ENCODE measurements at regions not wholly inside any gene's neighbourhood (a gene's known extent, or its start where the extent isn't known, plus 50 kb on each side); places are given as distances from the start of the nearest gene placed in this dataset.

- Histone ChIP-seq H3K27me3 (ENCODE audit: insufficient read depth, low read depth) (no peaks in the 10 kb centered on the region), H3K4me3 (IDR thresholded peaks at IDR 0.05; ENCODE audit: insufficient read depth, low read depth, low read length) (no peak overlapping the region), H2AFZ (ENCODE audit: low read depth) (no peak overlapping the region), H3K9ac (no peak overlapping the region), H3K79me2 (ENCODE audit: insufficient read depth, low read depth) (no peaks in the 10 kb centered on the region), H4K20me1 (ENCODE audit: insufficient read depth) (no peaks in the 10 kb centered on the region), H3K36me3 (ENCODE audit: insufficient read depth) (no peaks in the 10 kb centered on the region), H3K4me1 (ENCODE audit: low read depth, poor library complexity, severe bottlenecking) (no peaks in the 10 kb centered on the region), H3K4me2 (no peak overlapping the region), H3K27ac (no peak overlapping the region)
- TF ChIP-seq CTCF (conservative IDR thresholded peaks at IDR 0.05; ENCODE audit: low read depth, low read length), result no peak
Measured at GRCh38 chr18:55031164-55031563, 71.9 kb upstream of the CCDC68 start.

- Histone ChIP-seq H2AFZ (ENCODE audit: low read depth) (no peak overlapping the region), H3K4me3 (IDR thresholded peaks at IDR 0.05; ENCODE audit: insufficient read depth, low read depth, low read length) (no peak overlapping the region), H3K4me2 (no peak overlapping the region), H3K9ac (no peak overlapping the region), H3K27ac (no peak overlapping the region), H3K27me3 (ENCODE audit: insufficient read depth, low read depth) (no peaks in the 10 kb centered on the region), H3K36me3 (ENCODE audit: insufficient read depth) (no peaks in the 10 kb centered on the region), H3K4me1 (ENCODE audit: low read depth, poor library complexity, severe bottlenecking) (no peaks in the 10 kb centered on the region), H4K20me1 (ENCODE audit: insufficient read depth) (no peaks in the 10 kb centered on the region), H3K79me2 (ENCODE audit: insufficient read depth, low read depth) (no peaks in the 10 kb centered on the region)
- no peak for TF ChIP-seq CTCF (conservative IDR thresholded peaks at IDR 0.05; ENCODE audit: low read depth, low read length)
Measured at GRCh38 chr18:55024564-55024963, 65.3 kb upstream of the CCDC68 start.

- Histone ChIP-seq H3K4me3 (IDR thresholded peaks at IDR 0.05; ENCODE audit: insufficient read depth, low read depth, low read length) (no peak overlapping the region), H3K27me3 (ENCODE audit: insufficient read depth, low read depth) (no peaks in the 10 kb centered on the region), H4K20me1 (ENCODE audit: insufficient read depth) (no peaks in the 10 kb centered on the region), H2AFZ (ENCODE audit: low read depth) (no peak overlapping the region), H3K9ac (no peak overlapping the region), H3K4me2 (no peak overlapping the region), H3K36me3 (ENCODE audit: insufficient read depth) (no peaks in the 10 kb centered on the region), H3K4me1 (ENCODE audit: low read depth, poor library complexity, severe bottlenecking) (no peaks in the 10 kb centered on the region), H3K79me2 (ENCODE audit: insufficient read depth, low read depth) (no peaks in the 10 kb centered on the region), H3K27ac (no peak overlapping the region)
- TF ChIP-seq CTCF (conservative IDR thresholded peaks at IDR 0.05; ENCODE audit: low read depth, low read length), result no peak
Measured at GRCh38 chr18:55018602-55019001, 59.3 kb upstream of the CCDC68 start.

- Histone ChIP-seq H3K36me3 (ENCODE audit: insufficient read depth) (no peaks in the 10 kb centered on the region), H4K20me1 (ENCODE audit: insufficient read depth) (no peaks in the 10 kb centered on the region), H3K4me1 (ENCODE audit: low read depth, poor library complexity, severe bottlenecking) (no peaks in the 10 kb centered on the region), H2AFZ (ENCODE audit: low read depth) (no peak overlapping the region), H3K27ac (no peak overlapping the region), H3K4me2 (no peak overlapping the region), H3K4me3 (IDR thresholded peaks at IDR 0.05; ENCODE audit: insufficient read depth, low read depth, low read length) (no peak overlapping the region), H3K9ac (no peak overlapping the region), H3K79me2 (ENCODE audit: insufficient read depth, low read depth) (no peaks in the 10 kb centered on the region), H3K27me3 (ENCODE audit: insufficient read depth, low read depth) (no peaks in the 10 kb centered on the region)
- TF ChIP-seq CTCF (conservative IDR thresholded peaks at IDR 0.05; ENCODE audit: low read depth, low read length), result no peak
Measured at GRCh38 chr18:55014095-55014494, 54.8 kb upstream of the CCDC68 start.

- Histone ChIP-seq H3K9ac (no peak overlapping the region), H3K4me1 (ENCODE audit: low read depth, poor library complexity, severe bottlenecking) (no peaks in the 10 kb centered on the region), H4K20me1 (ENCODE audit: insufficient read depth) (no peaks in the 10 kb centered on the region), H3K4me2 (no peak overlapping the region), H3K27ac (no peak overlapping the region), H3K4me3 (IDR thresholded peaks at IDR 0.05; ENCODE audit: insufficient read depth, low read depth, low read length) (no peak overlapping the region), H3K27me3 (ENCODE audit: insufficient read depth, low read depth) (no peaks in the 10 kb centered on the region), H3K36me3 (ENCODE audit: insufficient read depth) (no peaks in the 10 kb centered on the region), H2AFZ (ENCODE audit: low read depth) (no peak overlapping the region), H3K79me2 (ENCODE audit: insufficient read depth, low read depth) (no peaks in the 10 kb centered on the region)
- no peak for TF ChIP-seq CTCF (conservative IDR thresholded peaks at IDR 0.05; ENCODE audit: low read depth, low read length)
Measured at GRCh38 chr18:55013685-55014084, 54.4 kb upstream of the CCDC68 start.
